SK-N-SH (cell line): ENCODE measurements at regions not wholly inside any gene's neighbourhood (a gene's known extent, or its start where the extent isn't known, plus 50 kb on each side); places are given as distances from the start of the nearest gene placed in this dataset.

Source experiments
- CTCF ChIA-PET: fragments of 300-600, 350-600 bp; formaldehyde crosslinking; extraction: SDS; loops from one replicate; lab custom pipeline; 2021; lab: Yijun Ruan, JAX
- POLR2A ChIA-PET: fragments of 350-600 bp; sonication (Branson Sonifier 250); formaldehyde crosslinking; extraction: SDS; loops from one replicate; lab custom pipeline; 2020; ENCODE audit warnings: antibody characterized with exemption, inconsistent platforms; lab: Yijun Ruan, JAX
- DNase-seq: peaks from one replicate; pipeline ENCODE4 v3.0.0; 2012
- H2AFZ ChIP-seq: fragments of 200-600 bp; sonication (generic); 2 replicates; pipeline ENCODE4 v1.8.1; 2016; ENCODE audit warnings: antibody characterized with exemption, mild to moderate bottlenecking, low read depth
- H3F3A ChIP-seq: fragments of 200-600 bp; sonication (generic); replicated peaks from 2 replicates; pipeline ENCODE3; 2016; ENCODE audit warnings: antibody characterized with exemption, mild to moderate bottlenecking; ENCODE audit not compliant: insufficient read depth
- H3K27ac ChIP-seq, 2 experiments: fragments of 200-500 bp in 1 of 2; fragments of 200-600 bp in 1 of 2; sonication (Bioruptor generic) in 1 of 2; sonication (generic), shearing (Covaris generic) in 1 of 2; 2 replicates each; pipeline versions ENCODE4 v1.5.1 to v1.6.1; 2014 to 2016; ENCODE audit warnings: low read depth in 2 of 2, inconsistent platforms in 1 of 2, low read length in 1 of 2, mild to moderate bottlenecking in 1 of 2, mixed read lengths in 1 of 2
- H3K27me3 ChIP-seq: fragments of 200-600 bp; sonication (generic), shearing (Covaris generic); 2 replicates; pipeline ENCODE4 v1.6.1; 2016; ENCODE audit warnings: mixed run types; ENCODE audit not compliant: insufficient read depth
- H3K36me3 ChIP-seq, 2 experiments: fragments of 200-500 bp in 1 of 2; fragments of 200-600 bp in 1 of 2; sonication (Bioruptor generic) in 1 of 2; sonication (generic) in 1 of 2; replicated peaks in 1 of 2; 2 replicates each; pipeline versions ENCODE3 to v1.5.1; 2014 to 2016; ENCODE audit warnings: low read length in 1 of 2, mild to moderate bottlenecking in 1 of 2; ENCODE audit not compliant: insufficient read depth in 2 of 2, control insufficient read depth in 1 of 2
- H3K4me1 ChIP-seq, 2 experiments: fragments of 200-500 bp in 1 of 2; fragments of 200-600 bp in 1 of 2; sonication (Bioruptor generic) in 1 of 2; sonication (generic), shearing (Covaris generic) in 1 of 2; 2 replicates each; pipeline versions ENCODE4 v1.5.1 to v1.6.1; 2014 to 2016; ENCODE audit warnings: low read depth in 1 of 2, low read length in 1 of 2, mixed run types in 1 of 2; ENCODE audit not compliant: insufficient read depth in 2 of 2, control insufficient read depth in 1 of 2
- H3K4me2 ChIP-seq: fragments of 200-600 bp; sonication (generic), shearing (Covaris generic); 2 replicates; pipeline ENCODE4 v1.6.1; 2017; ENCODE audit warnings: mixed run types
- H3K4me3 ChIP-seq, 2 experiments: fragments of 200-500 bp in 1 of 2; fragments of 200-600 bp in 1 of 2; sonication (Bioruptor generic) in 1 of 2; sonication (generic), shearing (Covaris generic) in 1 of 2; 2 replicates each; pipeline versions ENCODE4 v1.5.1 to v1.8.1; 2014 to 2016; ENCODE audit warnings: low read depth in 2 of 2, inconsistent platforms in 1 of 2, low read length in 1 of 2, mild to moderate bottlenecking in 1 of 2, mixed read lengths in 1 of 2, moderate library complexity in 1 of 2
- H3K79me2 ChIP-seq: fragments of 200-600 bp; sonication (generic); 2 replicates; pipeline ENCODE4 v1.8.1; 2017; ENCODE audit warnings: mild to moderate bottlenecking; ENCODE audit not compliant: insufficient read depth
- H3K9ac ChIP-seq: fragments of 200-600 bp; sonication (generic); 2 replicates; pipeline ENCODE4 v1.6.1; 2017; ENCODE audit warnings: mixed run types
- H3K9me2 ChIP-seq: fragments of 200-600 bp; sonication (generic); 2 replicates; pipeline ENCODE4 v1.6.1; 2017; ENCODE audit warnings: mixed run types
- H3K9me3 ChIP-seq: fragments of 200-600 bp; sonication (generic); 2 replicates; pipeline ENCODE4 v1.6.1; 2017; ENCODE audit warnings: mixed run types, mild to moderate bottlenecking, moderate library complexity
- H4K20me1 ChIP-seq: fragments of 200-600 bp; sonication (generic); 2 replicates; pipeline ENCODE4 v1.6.1; 2017; ENCODE audit warnings: mild to moderate bottlenecking, mixed run types; ENCODE audit not compliant: insufficient read depth
- ELF1 ChIP-seq: IDR thresholded peaks from 2 replicates; pipeline ENCODE4 v1.4.0; 2012
- EP300 ChIP-seq, 2 experiments: IDR thresholded peaks; 2 replicates each; pipeline versions ENCODE4 v1.4.0 to v1.6.1; 2012; ENCODE audit warnings: borderline replicate concordance in 1 of 2, low read depth in 1 of 2, low read length in 1 of 2
- EZH2phosphoT487 ChIP-seq: fragments of 200-600 bp; sonication (generic); IDR thresholded peaks from 2 replicates; pipeline ENCODE4 v1.6.1; 2017; ENCODE audit warnings: low read depth, mixed run types, mild to moderate bottlenecking, antibody characterized with exemption, moderate library complexity, borderline replicate concordance
- FOSL2 ChIP-seq: IDR thresholded peaks from 2 replicates; pipeline ENCODE4 v1.4.0; 2012; ENCODE audit warnings: low read depth, mild to moderate bottlenecking, moderate library complexity, borderline replicate concordance
- GABPA ChIP-seq: IDR thresholded peaks from 2 replicates; pipeline ENCODE4 v1.4.0; 2012; ENCODE audit warnings: low read depth, mild to moderate bottlenecking
- GATA2 ChIP-seq: sonication (generic); formaldehyde crosslinking; IDR thresholded peaks from 2 replicates; pipeline ENCODE4 v1.5.0; 2020; ENCODE audit warnings: mild to moderate bottlenecking, missing genetic modification reagents
- IRF3 ChIP-seq: fragments of 150-350 bp; IDR thresholded peaks from 2 replicates; pipeline ENCODE4 v1.6.1; 2016; ENCODE audit warnings: mild to moderate bottlenecking, low read depth, low read length
- MEF2A ChIP-seq: IDR thresholded peaks from 2 replicates; pipeline ENCODE4 v1.4.0; 2012; ENCODE audit warnings: low read depth, borderline replicate concordance
- MXI1 ChIP-seq: IDR thresholded peaks from 2 replicates; pipeline ENCODE4 v1.6.1; 2012; ENCODE audit warnings: mild to moderate bottlenecking, low read depth, low read length, improper control_type of control experiment
- NFIC ChIP-seq: IDR thresholded peaks from 2 replicates; pipeline ENCODE4 v1.4.0; 2012; ENCODE audit warnings: borderline replicate concordance
- NRF1 ChIP-seq: IDR thresholded peaks from 2 replicates; pipeline ENCODE4 v1.6.1; 2012; ENCODE audit warnings: low read depth, mild to moderate bottlenecking, low read length
- PBX3 ChIP-seq: IDR thresholded peaks from 2 replicates; pipeline ENCODE4; 2012
- POLR2AphosphoS5 ChIP-seq: IDR thresholded peaks from 2 replicates; pipeline ENCODE4 v1.6.1; 2012; ENCODE audit warnings: low read depth, low read length
- RAD21 ChIP-seq: IDR thresholded peaks from 2 replicates; pipeline ENCODE4 v1.6.1; 2012; ENCODE audit warnings: mild to moderate bottlenecking, low read length
- RXRA ChIP-seq: IDR thresholded peaks from 2 replicates; pipeline ENCODE4 v1.4.0; 2012; ENCODE audit warnings: low read depth, mild to moderate bottlenecking, borderline replicate concordance
- SIN3A ChIP-seq: IDR thresholded peaks from 2 replicates; pipeline ENCODE4 v1.6.1; 2012; ENCODE audit warnings: low read depth, mild to moderate bottlenecking, low read length, moderate library complexity, borderline replicate concordance
- SMC3 ChIP-seq: IDR thresholded peaks from 2 replicates; pipeline ENCODE4 v1.6.1; 2012; ENCODE audit warnings: low read depth, low read length, improper control_type of control experiment
- TAF1 ChIP-seq: IDR thresholded peaks from 2 replicates; pipeline ENCODE4 v1.6.1; 2012; ENCODE audit warnings: low read depth, mild to moderate bottlenecking, low read length, moderate library complexity, borderline replicate concordance
- TEAD4 ChIP-seq: IDR thresholded peaks from 2 replicates; pipeline ENCODE4 v1.4.0; 2012; ENCODE audit warnings: mild to moderate bottlenecking, borderline replicate concordance; ENCODE audit not compliant: insufficient read depth
- USF2 ChIP-seq: fragments of 150-350 bp; IDR thresholded peaks from 2 replicates; pipeline ENCODE4 v1.6.1; 2017; ENCODE audit warnings: antibody characterized with exemption, low read length, low read depth, borderline replicate concordance
- ZBTB33 ChIP-seq: IDR thresholded peaks from 2 replicates; pipeline ENCODE4 v1.4.0; 2012; ENCODE audit warnings: low read depth, borderline replicate concordance
- WGBS: methylation state at CpG from one replicate; pipeline ENCODE4 v1.1.6; 2017; ENCODE audit warnings: low lambda C conversion rate; 5-methylcytosine and 5-hydroxymethylcytosine counted together

- Histone ChIP-seq H4K20me1 (no peaks in the 10 kb centered on the region), H3K9me2 (no peaks in the 10 kb centered on the region), H3K79me2 (no peaks in the 10 kb centered on the region), H3K36me3 (no peaks in the 10 kb centered on the region), H2AFZ (no peak overlapping the region), H3K4me3 (no peak overlapping the region), H3K9ac (no peak overlapping the region), H3F3A (no peaks in the 10 kb centered on the region), H3K27me3 (no peaks in the 10 kb centered on the region), H3K4me2 (no peak overlapping the region), H3K4me1 (peaks cover 0 to 17% of the 10 kb centered on the region in 2 experiments; a peak in 2 of 4 replicates), H3K27ac (no peak overlapping the region), H3K9me3 (no peaks in the 10 kb centered on the region)
- DNase-seq: no peak
- POLR2A ChIA-PET: no interaction called here
- TF ChIP-seq TAF1: no peak
- TF ChIP-seq GABPA: no peak
- no peak for TF ChIP-seq SIN3A
- TF ChIP-seq MEF2A: no peak
- TF ChIP-seq ZBTB33: no peak
- no peak for TF ChIP-seq NFIC
- no peak for TF ChIP-seq RXRA
- TF ChIP-seq NRF1: no peak
- no peak for TF ChIP-seq TEAD4
- no peak for TF ChIP-seq EP300 (IDR thresholded peaks at IDR 0.05; ENCODE audit: borderline replicate concordance in 1 of 2, low read depth in 1 of 2, low read length in 1 of 2)
- TF ChIP-seq RAD21: no peak
- no peak for TF ChIP-seq GATA2 (CRISPR knock-in tag)
- no peak for TF ChIP-seq FOSL2
- no peak for TF ChIP-seq USF2
- 63% methylated on average over 4 of the region's 4 CpGs for WGBS
- CTCF ChIA-PET: interaction anchor here (1.0 to 3.7 kb wide), 5 partner anchors 14 to 214 kb away, joined by 3 to 30 read pairs (median 4); no protein-coding TSS in a partner anchor
Measured at GRCh38 chr2:205901491-205901890, 184.5 kb downstream of the INO80D start.

GRCh38 chr2:205898744-205899143 is 187.2 kb downstream of the INO80D start:
- ChIA-PET CTCF (interaction anchor here (3.0 kb wide), 1 partner anchor 27 kb away, joined by 14 read pairs; no protein-coding TSS in a partner anchor), POLR2A (no interaction called here)
- no peaks in the 10 kb centered on the region for H3K9me3 ChIP-seq
- no peaks in the 10 kb centered on the region for H3K79me2 ChIP-seq
- WGBS: 30% methylated on average over 1 of the region's 1 CpG
- no peak overlapping the region for H3K27ac ChIP-seq
- no peak for DNase-seq
- TF ChIP-seq IRF3 (no peak), RAD21 (no peak), MXI1 (no peak), PBX3 (no peak), EP300 (IDR thresholded peaks at IDR 0.05; ENCODE audit: borderline replicate concordance in 1 of 2, low read depth in 1 of 2, low read length in 1 of 2) (no peak), EZH2phosphoT487 (no peak), NFIC (no peak), ELF1 (no peak), SMC3 (no peak), FOSL2 (no peak), POLR2AphosphoS5 (no peak)
- TF ChIP-seq, all 33 proteins: peak for 0
- no peaks in the 10 kb centered on the region for H3K9me2 ChIP-seq
- H2AFZ ChIP-seq: no peak overlapping the region
- no peaks in the 10 kb centered on the region for H3F3A ChIP-seq
- H3K4me1 ChIP-seq: peaks cover 0 to 29% of the 10 kb centered on the region in 2 experiments; a peak in 2 of 4 replicates
- no peaks in the 10 kb centered on the region for H3K27me3 ChIP-seq
- no peak overlapping the region for H3K4me3 ChIP-seq
- no peak overlapping the region for H3K4me2 ChIP-seq
- H3K36me3 ChIP-seq: no peaks in the 10 kb centered on the region
- H3K9ac ChIP-seq: no peak overlapping the region
- no peaks in the 10 kb centered on the region for H4K20me1 ChIP-seq
